ENCODE measurements at regions not wholly inside any gene's neighbourhood (a gene's known extent, or its start where the extent isn't known, plus 50 kb on each side); places are given as distances from the start of the nearest gene placed in this dataset.

- DNase-seq: no peak
These were observed 155.7 kb downstream of the RMI1 start for GRCh38 chr9:84136119-84136868.

- no peak for DNase-seq
These were observed 157.4 kb downstream of the RMI1 start for GRCh38 chr9:84137968-84138367.

GRCh38 chr9:84138541-84138940 is 157.9 kb downstream of the RMI1 start:
- no peak for DNase-seq

GRCh38 chr9:84139296-84140070 is 158.9 kb downstream of the RMI1 start:
- DNase-seq: no peak

GRCh38 chr9:84140535-84141101 is 160.0 kb downstream of the RMI1 start:
- peak; percentile 3 for DNase-seq

GRCh38 chr9:84141741-84142370 is 161.3 kb downstream of the RMI1 start:
- no peak for DNase-seq

- no peak for DNase-seq
These were observed 164.4 kb downstream of the RMI1 start for GRCh38 chr9:84145031-84145430.

- no peak for DNase-seq
These were observed 165.2 kb downstream of the RMI1 start for GRCh38 chr9:84145780-84146179.

- DNase-seq: no peak
These were observed 166.5 kb downstream of the RMI1 start for GRCh38 chr9:84146893-84147710.

GRCh38 chr9:84151236-84151635 is 170.6 kb downstream of the RMI1 start:
- DNase-seq: no peak

- DNase-seq: no peak
These were observed 171.0 kb downstream of the RMI1 start for GRCh38 chr9:84151640-84152039.

- DNase-seq: no peak
These were observed 171.6 kb downstream of the RMI1 start for GRCh38 chr9:84152204-84152603.

GRCh38 chr9:84153885-84154284 is 173.3 kb downstream of the RMI1 start:
- DNase-seq: no peak

GRCh38 chr9:84154320-84154719 is 173.7 kb downstream of the RMI1 start:
- no peak for DNase-seq

- no peak for DNase-seq
These were observed 177.4 kb downstream of the SLC28A3 start for GRCh38 chr9:84163052-84163650.

- DNase-seq: no peak
These were observed 173.7 kb downstream of the SLC28A3 start for GRCh38 chr9:84166891-84167290.

- no peak for DNase-seq
These were observed 171.3 kb downstream of the SLC28A3 start for GRCh38 chr9:84169240-84169639.

GRCh38 chr9:84170521-84171141 is 169.9 kb downstream of the SLC28A3 start:
- no peak for DNase-seq

GRCh38 chr9:84173961-84174360 is 166.6 kb downstream of the SLC28A3 start:
- DNase-seq: no peak

GRCh38 chr9:84174486-84174885 is 166.1 kb downstream of the SLC28A3 start:
- DNase-seq: no peak

- no peak for DNase-seq
These were observed 163.2 kb downstream of the SLC28A3 start for GRCh38 chr9:84177407-84177806.

GRCh38 chr9:84179531-84179930 is 161.0 kb downstream of the SLC28A3 start:
- no peak for DNase-seq
